ENCODE measurements at regions not wholly inside any gene's neighbourhood (a gene's known extent, or its start where the extent isn't known, plus 50 kb on each side); places are given as distances from the start of the nearest gene placed in this dataset.

DNA sequence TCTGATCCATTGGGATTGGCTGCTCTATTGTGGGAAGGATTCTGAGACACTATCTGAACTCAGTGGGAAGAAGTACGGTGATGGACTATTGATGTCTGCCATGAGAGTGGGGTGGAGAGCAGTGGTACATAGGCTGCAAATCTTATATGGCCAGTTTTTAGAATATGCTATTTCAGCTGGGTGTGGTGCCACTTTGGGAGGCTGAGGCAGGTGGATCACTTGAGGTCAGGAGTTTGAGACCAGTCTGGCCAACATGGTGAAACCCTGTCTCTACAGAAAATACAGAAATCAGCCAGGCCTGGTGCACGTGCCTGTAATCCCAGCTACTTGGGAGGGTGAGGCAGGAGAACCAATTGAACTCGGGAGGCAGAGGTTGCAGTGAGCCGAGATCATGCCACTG lies 505.9 kb downstream of the MED13L start:
- no peaks in the 10 kb centered on the region for H3K36me3 ChIP-seq (ENCODE audit: insufficient read depth, low read depth, low read length)
- no peak overlapping the region for H3K9ac ChIP-seq (ENCODE audit: low read depth, low read length)
- no peaks in the 10 kb centered on the region; the same call in 1 of the 2 replicates for H3K27me3 ChIP-seq (ENCODE audit: insufficient read depth, low read length)
- no peak overlapping the region for H3K4me3 ChIP-seq (ENCODE audit: low read length)
- H3K27ac ChIP-seq (ENCODE audit: low read length): no peak overlapping the region
- H3K9me3 ChIP-seq (ENCODE audit: insufficient read depth, low read depth, low read length): no peaks in the 10 kb centered on the region
- no peaks in the 10 kb centered on the region for H3K4me1 ChIP-seq (ENCODE audit: insufficient read depth, low read length)

- Histone ChIP-seq H3K36me3 (ENCODE audit: insufficient read depth, low read depth, low read length) (no peaks in the 10 kb centered on the region), H3K27ac (ENCODE audit: low read length) (no peak overlapping the region), H3K27me3 (ENCODE audit: insufficient read depth, low read length) (no peaks in the 10 kb centered on the region; the same call in 1 of the 2 replicates), H3K4me3 (ENCODE audit: low read length) (no peak overlapping the region), H3K9ac (ENCODE audit: low read depth, low read length) (no peak overlapping the region), H3K9me3 (ENCODE audit: insufficient read depth, low read depth, low read length) (no peaks in the 10 kb centered on the region), H3K4me1 (ENCODE audit: insufficient read depth, low read length) (no peaks in the 10 kb centered on the region)
Observed at GRCh38 chr12:115771065-115771464, 506.4 kb downstream of the MED13L start.

GRCh38 chr12:115770643-115771042 lies 506.9 kb downstream of the MED13L start:
- Histone ChIP-seq H3K27ac (ENCODE audit: low read length) (no peak overlapping the region), H3K27me3 (ENCODE audit: insufficient read depth, low read length) (no peaks in the 10 kb centered on the region; the same call in 1 of the 2 replicates), H3K9ac (ENCODE audit: low read depth, low read length) (no peak overlapping the region), H3K4me1 (ENCODE audit: insufficient read depth, low read length) (no peaks in the 10 kb centered on the region), H3K36me3 (ENCODE audit: insufficient read depth, low read depth, low read length) (no peaks in the 10 kb centered on the region), H3K9me3 (ENCODE audit: insufficient read depth, low read depth, low read length) (no peaks in the 10 kb centered on the region), H3K4me3 (ENCODE audit: low read length) (no peak overlapping the region)

DNA sequence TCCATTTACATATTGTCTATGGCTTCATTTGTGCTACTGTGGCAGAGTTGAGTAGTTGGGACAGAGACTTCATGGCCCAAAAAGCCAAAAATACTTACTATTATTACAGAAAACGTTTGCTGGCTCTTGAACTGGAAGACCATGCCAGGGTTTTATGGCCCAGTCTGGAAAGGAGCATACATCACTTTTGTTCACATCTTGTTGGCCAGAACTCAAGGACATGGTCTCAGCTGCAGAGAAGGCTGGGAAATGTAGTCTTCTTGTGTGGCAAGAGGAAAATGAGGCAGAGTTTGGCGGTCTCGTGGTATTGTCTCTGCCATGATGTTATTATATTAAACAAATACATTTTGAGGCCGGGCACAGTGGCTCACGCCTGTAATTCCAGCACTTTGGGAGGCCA lies 509.6 kb downstream of the MED13L start:
- no peak overlapping the region for H3K4me3 ChIP-seq (ENCODE audit: low read length)
- no peak overlapping the region for H3K27ac ChIP-seq (ENCODE audit: low read length)
- H3K9me3 ChIP-seq (ENCODE audit: insufficient read depth, low read depth, low read length): no peaks in the 10 kb centered on the region
- H3K36me3 ChIP-seq (ENCODE audit: insufficient read depth, low read depth, low read length): no peaks in the 10 kb centered on the region
- H3K4me1 ChIP-seq (ENCODE audit: insufficient read depth, low read length): no peaks in the 10 kb centered on the region
- H3K9ac ChIP-seq (ENCODE audit: low read depth, low read length): no peak overlapping the region
- H3K27me3 ChIP-seq (ENCODE audit: insufficient read depth, low read length): no peaks in the 10 kb centered on the region; the same call in 1 of the 2 replicates

- Histone ChIP-seq H3K27ac (ENCODE audit: low read length) (no peak overlapping the region), H3K4me3 (ENCODE audit: low read length) (no peak overlapping the region), H3K36me3 (ENCODE audit: insufficient read depth, low read depth, low read length) (no peaks in the 10 kb centered on the region), H3K27me3 (ENCODE audit: insufficient read depth, low read length) (no peaks in the 10 kb centered on the region), H3K9me3 (ENCODE audit: insufficient read depth, low read depth, low read length) (no peaks in the 10 kb centered on the region), H3K4me1 (ENCODE audit: insufficient read depth, low read length) (no peaks in the 10 kb centered on the region), H3K9ac (ENCODE audit: low read depth, low read length) (no peak overlapping the region)
Observed at GRCh38 chr12:115763982-115764621, 513.4 kb downstream of the MED13L start.

DNA sequence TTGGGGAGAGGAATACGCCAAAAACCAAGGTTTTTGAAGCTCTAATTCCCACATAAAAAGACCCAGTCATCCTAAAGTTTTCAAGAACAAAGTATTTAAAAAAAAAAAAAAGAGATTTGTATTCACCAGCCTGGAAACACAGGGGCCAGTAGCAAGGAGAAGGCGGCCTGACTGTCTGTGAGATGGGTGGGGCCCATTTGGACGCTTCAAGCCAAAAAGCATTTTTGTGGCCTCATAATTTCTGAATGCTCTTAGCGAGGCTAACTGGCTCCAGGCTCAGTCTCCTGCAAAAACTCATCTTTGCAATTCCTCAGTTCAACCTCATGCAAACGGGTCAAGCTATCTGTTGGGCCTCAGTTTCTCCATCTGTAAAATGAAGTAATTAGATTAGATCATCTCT lies 514.1 kb downstream of the MED13L start:
- H3K9ac ChIP-seq (ENCODE audit: low read depth, low read length): no peak overlapping the region
- no peaks in the 10 kb centered on the region for H3K4me1 ChIP-seq (ENCODE audit: insufficient read depth, low read length)
- no peaks in the 10 kb centered on the region for H3K27me3 ChIP-seq (ENCODE audit: insufficient read depth, low read length)
- H3K36me3 ChIP-seq (ENCODE audit: insufficient read depth, low read depth, low read length): no peaks in the 10 kb centered on the region
- H3K9me3 ChIP-seq (ENCODE audit: insufficient read depth, low read depth, low read length): no peaks in the 10 kb centered on the region
- H3K27ac ChIP-seq (ENCODE audit: low read length): no peak overlapping the region
- H3K4me3 ChIP-seq (ENCODE audit: low read length): no peak overlapping the region

GRCh38 chr12:115762936-115763335 lies 514.6 kb downstream of the MED13L start:
- Histone ChIP-seq H3K9ac (ENCODE audit: low read depth, low read length) (no peak overlapping the region), H3K36me3 (ENCODE audit: insufficient read depth, low read depth, low read length) (no peaks in the 10 kb centered on the region), H3K9me3 (ENCODE audit: insufficient read depth, low read depth, low read length) (no peaks in the 10 kb centered on the region), H3K4me1 (ENCODE audit: insufficient read depth, low read length) (no peaks in the 10 kb centered on the region), H3K27ac (ENCODE audit: low read length) (no peak overlapping the region), H3K4me3 (ENCODE audit: low read length) (no peak overlapping the region), H3K27me3 (ENCODE audit: insufficient read depth, low read length) (no peaks in the 10 kb centered on the region)

- no peak overlapping the region for H3K27ac ChIP-seq (ENCODE audit: low read length)
Observed at GRCh38 chr12:115761784-115762183, 515.7 kb downstream of the MED13L start.

DNA sequence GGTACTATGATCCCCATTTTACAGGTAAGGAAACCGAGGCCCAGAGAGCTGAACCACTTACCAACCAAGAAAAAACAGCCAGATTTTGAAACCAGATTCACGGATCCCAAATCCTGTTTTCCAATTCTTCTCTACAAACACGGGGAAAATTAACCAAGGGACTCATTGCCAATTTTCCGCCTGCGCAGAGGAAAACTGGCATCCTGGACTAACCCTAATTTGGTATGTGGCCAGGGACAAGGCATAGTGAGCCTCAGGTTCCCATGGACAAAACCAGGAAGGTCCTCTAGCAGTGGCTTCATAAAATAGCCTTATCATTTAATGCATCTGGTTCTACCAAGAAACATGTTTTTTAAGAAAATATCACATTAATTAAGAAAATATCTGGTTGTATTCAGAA lies 517.3 kb downstream of the MED13L start:
- Histone ChIP-seq H3K27ac (ENCODE audit: low read length) (no peak overlapping the region), H3K4me1 (ENCODE audit: insufficient read depth, low read length) (no peaks in the 10 kb centered on the region), H3K27me3 (ENCODE audit: insufficient read depth, low read length) (peaks cover 3% of the 10 kb centered on the region; the same call in 1 of the 2 replicates), H3K36me3 (ENCODE audit: insufficient read depth, low read depth, low read length) (no peaks in the 10 kb centered on the region), H3K4me3 (ENCODE audit: low read length) (no peak overlapping the region), H3K9me3 (ENCODE audit: insufficient read depth, low read depth, low read length) (no peaks in the 10 kb centered on the region), H3K9ac (ENCODE audit: low read depth, low read length) (no peak overlapping the region)

More at GRCh38 chr12:115761784-115762183, 515.7 kb downstream of the MED13L start:
- Histone ChIP-seq H3K9me3 (ENCODE audit: insufficient read depth, low read depth, low read length) (no peaks in the 10 kb centered on the region), H3K9ac (ENCODE audit: low read depth, low read length) (no peak overlapping the region), H3K27me3 (ENCODE audit: insufficient read depth, low read length) (no peaks in the 10 kb centered on the region), H3K4me3 (ENCODE audit: low read length) (no peak overlapping the region), H3K4me1 (ENCODE audit: insufficient read depth, low read length) (no peaks in the 10 kb centered on the region), H3K36me3 (ENCODE audit: insufficient read depth, low read depth, low read length) (no peaks in the 10 kb centered on the region)

DNA sequence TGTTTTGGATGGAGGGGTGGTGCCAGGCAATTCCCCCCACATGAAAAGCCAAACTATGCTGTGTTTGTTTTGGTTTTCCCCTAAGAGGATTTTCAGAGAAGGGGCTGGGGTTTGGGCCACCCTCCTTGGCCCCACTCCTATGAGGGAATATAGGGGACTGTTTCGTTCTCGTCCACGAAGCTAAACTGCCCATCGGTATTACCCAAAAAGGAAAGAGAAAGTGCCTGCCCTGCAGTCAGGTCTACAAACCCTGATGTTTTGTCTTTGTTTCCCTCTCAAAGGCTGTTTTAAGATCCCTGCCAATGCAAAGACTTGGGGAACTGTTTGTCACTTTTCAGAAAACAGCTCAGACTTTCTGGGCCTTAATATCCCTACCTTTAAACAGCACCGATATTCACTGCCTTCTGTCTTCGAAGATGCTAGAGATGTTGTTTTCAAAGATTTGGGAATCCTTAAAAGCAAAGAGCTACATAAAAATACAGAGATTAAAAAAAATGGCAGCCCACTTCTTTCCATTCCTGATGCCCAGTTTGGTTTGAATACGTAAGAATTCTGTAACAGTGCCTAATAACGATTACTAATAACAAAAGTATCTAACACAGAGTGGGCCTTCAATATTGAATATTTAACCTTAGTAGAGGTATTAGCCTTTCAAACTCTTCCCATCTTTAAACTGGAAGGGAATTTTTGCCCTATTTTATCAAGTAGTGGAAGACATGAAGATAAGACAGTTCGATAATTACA lies 518.4 kb downstream of the MED13L start:
- Histone ChIP-seq H3K4me3 (ENCODE audit: low read length) (no peak overlapping the region), H3K4me1 (ENCODE audit: insufficient read depth, low read length) (no peaks in the 10 kb centered on the region), H3K36me3 (ENCODE audit: insufficient read depth, low read depth, low read length) (no peaks in the 10 kb centered on the region), H3K9me3 (ENCODE audit: insufficient read depth, low read depth, low read length) (no peaks in the 10 kb centered on the region), H3K9ac (ENCODE audit: low read depth, low read length) (no peak overlapping the region), H3K27me3 (ENCODE audit: insufficient read depth, low read length) (peaks cover 5% of the 10 kb centered on the region; the same call in 1 of the 2 replicates), H3K27ac (ENCODE audit: low read length) (peak overlapping the region; percentile 15)

DNA sequence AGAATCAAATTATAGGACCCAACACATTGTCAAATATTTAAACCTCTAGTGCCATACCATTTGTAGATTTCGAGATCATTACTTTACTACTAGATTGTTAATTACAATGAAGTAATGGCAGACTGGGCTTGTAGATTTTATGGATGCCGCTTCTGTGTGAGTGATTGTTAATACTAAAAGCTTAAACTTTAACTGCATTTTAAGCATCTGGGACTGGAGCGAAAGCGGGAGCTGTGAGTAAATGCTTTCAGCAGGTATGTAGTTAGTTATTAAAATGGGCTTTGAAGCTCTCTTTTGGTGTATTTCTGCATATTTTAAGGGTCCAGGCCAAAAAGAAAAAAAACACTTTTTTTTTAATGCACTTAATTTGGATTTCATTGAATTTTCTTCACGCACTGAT lies 519.3 kb downstream of the MED13L start:
- Histone ChIP-seq H3K27me3 (ENCODE audit: insufficient read depth, low read length) (peaks cover 5% of the 10 kb centered on the region; the same call in 1 of the 2 replicates), H3K4me1 (ENCODE audit: insufficient read depth, low read length) (no peaks in the 10 kb centered on the region), H3K9ac (ENCODE audit: low read depth, low read length) (no peak overlapping the region), H3K27ac (ENCODE audit: low read length) (no peak overlapping the region), H3K36me3 (ENCODE audit: insufficient read depth, low read depth, low read length) (no peaks in the 10 kb centered on the region), H3K4me3 (ENCODE audit: low read length) (no peak overlapping the region), H3K9me3 (ENCODE audit: insufficient read depth, low read depth, low read length) (no peaks in the 10 kb centered on the region)

DNA sequence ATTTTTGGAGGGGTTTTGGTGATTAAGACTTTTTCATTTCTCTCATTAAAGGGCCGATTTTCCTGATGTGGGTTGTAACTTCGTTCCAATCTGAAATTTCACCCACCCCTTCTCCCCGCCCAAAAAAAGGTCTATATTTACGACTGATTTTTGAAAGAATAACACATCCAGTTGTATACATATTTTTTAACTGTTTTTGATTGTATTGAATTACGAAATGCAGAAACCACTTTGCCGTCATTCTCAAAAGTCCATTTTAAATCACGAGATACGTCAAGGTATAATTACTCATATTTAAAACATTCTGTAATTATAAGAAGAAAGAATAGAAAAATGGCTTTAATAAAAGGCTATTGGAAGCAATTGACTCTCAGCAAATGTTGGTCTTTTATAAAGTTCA lies 520.7 kb downstream of the MED13L start:
- no peak overlapping the region for H3K27ac ChIP-seq (ENCODE audit: low read length)
- H3K9me3 ChIP-seq (ENCODE audit: insufficient read depth, low read depth, low read length): no peaks in the 10 kb centered on the region
- H3K4me3 ChIP-seq (ENCODE audit: low read length): no peak overlapping the region
- no peaks in the 10 kb centered on the region for H3K4me1 ChIP-seq (ENCODE audit: insufficient read depth, low read length)
- no peak overlapping the region for H3K9ac ChIP-seq (ENCODE audit: low read depth, low read length)
- H3K36me3 ChIP-seq (ENCODE audit: insufficient read depth, low read depth, low read length): no peaks in the 10 kb centered on the region
- peaks cover 5% of the 10 kb centered on the region; the same call in 1 of the 2 replicates for H3K27me3 ChIP-seq (ENCODE audit: insufficient read depth, low read length)

All from iPS-20b (cell line).